IPS-15b (cell line): ENCODE measurements at regions not wholly inside any gene's neighbourhood (a gene's known extent, or its start where the extent isn't known, plus 50 kb on each side); places are given as distances from the start of the nearest gene placed in this dataset.

Source experiments
- H3K27me3 ChIP-seq: one replicate; pipeline ENCODE4 v1.6.1; 2013; ENCODE audit warnings: low read length; ENCODE audit not compliant: control insufficient read depth, insufficient read depth
- H3K36me3 ChIP-seq: one replicate; pipeline ENCODE4 v1.6.1; 2013; ENCODE audit warnings: low read length; ENCODE audit not compliant: control insufficient read depth, insufficient read depth
- H3K4me1 ChIP-seq: one replicate; pipeline ENCODE4 v1.6.1; 2013; ENCODE audit warnings: mild to moderate bottlenecking, low read length; ENCODE audit not compliant: control insufficient read depth, insufficient read depth
- H3K4me3 ChIP-seq: one replicate; pipeline ENCODE4 v1.5.1; 2013; ENCODE audit warnings: low read depth, low read length
- H3K9ac ChIP-seq: one replicate; pipeline ENCODE4 v1.6.1; 2013; ENCODE audit warnings: low read depth, mild to moderate bottlenecking, low read length
- H3K9me3 ChIP-seq: one replicate; pipeline ENCODE4 v1.6.1; 2013; ENCODE audit warnings: mild to moderate bottlenecking, low read length; ENCODE audit not compliant: control insufficient read depth, insufficient read depth

GRCh38 chr20:57114290-57115005 lies 152.0 kb downstream of the BMP7 start:
- H3K4me1 ChIP-seq = no peaks in the 10 kb centered on the region

GRCh38 chr20:57117296-57117695 lies 149.1 kb downstream of the BMP7 start:
- H3K9me3 ChIP-seq = no peaks in the 10 kb centered on the region
- no peaks in the 10 kb centered on the region for H3K27me3 ChIP-seq
- H3K9ac ChIP-seq = no peak overlapping the region
- no peak overlapping the region for H3K4me3 ChIP-seq
- no peaks in the 10 kb centered on the region for H3K4me1 ChIP-seq
- H3K36me3 ChIP-seq = no peaks in the 10 kb centered on the region

More at GRCh38 chr20:57114290-57115005, 152.0 kb downstream of the BMP7 start:
- Histone ChIP-seq H3K9me3 (no peaks in the 10 kb centered on the region), H3K27me3 (no peaks in the 10 kb centered on the region), H3K36me3 (no peaks in the 10 kb centered on the region), H3K9ac (no peak overlapping the region), H3K4me3 (no peak overlapping the region)

- Histone ChIP-seq H3K4me3 (no peak overlapping the region), H3K9ac (no peak overlapping the region), H3K4me1 (no peaks in the 10 kb centered on the region), H3K9me3 (no peaks in the 10 kb centered on the region), H3K27me3 (no peaks in the 10 kb centered on the region), H3K36me3 (no peaks in the 10 kb centered on the region)
These were observed 148.2 kb downstream of the BMP7 start for GRCh38 chr20:57118107-57118769.
